Astrocyte of the spinal cord (primary cell): ENCODE measurements at regions not wholly inside any gene's neighbourhood (a gene's known extent, or its start where the extent isn't known, plus 50 kb on each side); places are given as distances from the start of the nearest gene placed in this dataset.

Experiments used
- DNase-seq: peaks from one replicate; pipeline ENCODE4 v3.0.0; 2011; ENCODE audit warnings: low read depth, low spot score
- H3K4me3 ChIP-seq: 2 replicates; pipeline ENCODE4 v1.5.1; 2011; ENCODE audit warnings: low read depth, mild to moderate bottlenecking, low read length, moderate library complexity
- in situ Hi-C: cut with HindIII; loops from 2 replicates; pipeline ENCODE4 v1.10.0; 2017; ENCODE audit warnings: low sequenced_read_pairs
- TF ChIP-seq, protein P1 (sequence below): IDR thresholded peaks from 2 replicates; pipeline ENCODE4 v1.5.1; 2012; ENCODE audit warnings: low read depth, mild to moderate bottlenecking, low read length, inconsistent platforms

DNA sequence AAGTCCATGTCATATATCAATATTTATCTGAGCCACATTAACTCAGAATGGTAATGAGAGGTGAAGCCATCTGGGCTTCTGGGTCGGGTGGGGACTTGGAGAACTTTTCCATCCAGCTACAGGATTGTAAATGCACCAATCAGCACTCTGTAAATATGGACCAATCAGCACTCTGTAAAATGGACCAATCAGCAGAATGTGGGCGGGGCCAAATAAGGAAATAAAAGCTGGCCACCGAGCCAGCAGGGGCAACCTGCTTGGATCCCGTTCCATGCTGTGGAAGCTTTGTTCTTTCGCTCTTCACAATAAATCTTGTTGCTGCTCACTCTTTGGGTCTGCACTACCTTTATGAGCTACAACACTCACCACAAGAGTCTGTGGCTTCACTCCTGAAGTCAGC, 253.4 kb downstream of the JRKL start:
- H3K4me3 ChIP-seq, result no peak overlapping the region
- no peak for DNase-seq
- TF ChIP-seq, protein P1, sequence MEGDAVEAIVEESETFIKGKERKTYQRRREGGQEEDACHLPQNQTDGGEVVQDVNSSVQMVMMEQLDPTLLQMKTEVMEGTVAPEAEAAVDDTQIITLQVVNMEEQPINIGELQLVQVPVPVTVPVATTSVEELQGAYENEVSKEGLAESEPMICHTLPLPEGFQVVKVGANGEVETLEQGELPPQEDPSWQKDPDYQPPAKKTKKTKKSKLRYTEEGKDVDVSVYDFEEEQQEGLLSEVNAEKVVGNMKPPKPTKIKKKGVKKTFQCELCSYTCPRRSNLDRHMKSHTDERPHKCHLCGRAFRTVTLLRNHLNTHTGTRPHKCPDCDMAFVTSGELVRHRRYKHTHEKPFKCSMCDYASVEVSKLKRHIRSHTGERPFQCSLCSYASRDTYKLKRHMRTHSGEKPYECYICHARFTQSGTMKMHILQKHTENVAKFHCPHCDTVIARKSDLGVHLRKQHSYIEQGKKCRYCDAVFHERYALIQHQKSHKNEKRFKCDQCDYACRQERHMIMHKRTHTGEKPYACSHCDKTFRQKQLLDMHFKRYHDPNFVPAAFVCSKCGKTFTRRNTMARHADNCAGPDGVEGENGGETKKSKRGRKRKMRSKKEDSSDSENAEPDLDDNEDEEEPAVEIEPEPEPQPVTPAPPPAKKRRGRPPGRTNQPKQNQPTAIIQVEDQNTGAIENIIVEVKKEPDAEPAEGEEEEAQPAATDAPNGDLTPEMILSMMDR, result no peak
- in situ Hi-C loops, result no loop called here

DNA sequence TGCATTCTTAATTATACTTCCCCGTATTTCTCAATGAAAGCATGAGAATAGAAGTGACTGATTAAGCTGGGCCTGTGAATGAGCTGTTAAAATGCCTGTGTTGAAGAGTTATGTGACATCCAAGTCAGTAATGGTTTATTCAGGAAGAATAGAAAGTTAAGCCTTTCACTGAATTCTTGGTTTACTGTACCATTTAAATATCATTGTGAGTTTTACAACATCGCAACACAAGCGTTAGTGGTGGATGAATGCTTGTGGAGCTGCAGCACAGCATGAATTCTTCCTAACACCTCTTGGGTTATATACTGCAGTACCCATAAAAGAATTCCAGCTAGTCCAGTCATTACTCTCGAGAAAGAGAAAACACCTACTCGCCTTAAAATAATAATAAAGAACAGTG, 257.8 kb downstream of the JRKL start:
- in situ Hi-C loops, result no loop called here
- no peak for DNase-seq
- TF ChIP-seq, protein P1, result no peak
- H3K4me3 ChIP-seq, result no peak overlapping the region

DNA sequence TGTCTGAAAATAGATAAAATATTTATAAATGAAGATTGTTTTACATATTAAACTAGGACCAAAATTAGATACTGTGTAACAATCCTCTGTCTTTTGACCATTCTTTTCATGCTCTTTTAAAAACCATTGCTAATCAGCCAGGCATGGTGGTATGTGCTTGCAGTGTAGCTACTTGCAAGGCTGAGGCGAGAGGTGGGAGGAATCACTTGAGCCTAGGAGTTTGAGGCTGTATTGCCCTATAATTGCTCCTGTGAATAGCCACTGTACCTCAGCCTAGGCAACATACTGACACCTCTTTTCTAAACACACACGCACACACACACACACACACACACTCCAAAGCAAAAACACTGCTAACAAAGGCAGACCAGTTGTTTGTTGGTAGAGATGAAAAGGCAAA, 259.2 kb downstream of the JRKL start:
- TF ChIP-seq, protein P1, result no peak
- no peak overlapping the region for H3K4me3 ChIP-seq
- in situ Hi-C loops, result no loop called here
- DNase-seq, result no peak

DNA sequence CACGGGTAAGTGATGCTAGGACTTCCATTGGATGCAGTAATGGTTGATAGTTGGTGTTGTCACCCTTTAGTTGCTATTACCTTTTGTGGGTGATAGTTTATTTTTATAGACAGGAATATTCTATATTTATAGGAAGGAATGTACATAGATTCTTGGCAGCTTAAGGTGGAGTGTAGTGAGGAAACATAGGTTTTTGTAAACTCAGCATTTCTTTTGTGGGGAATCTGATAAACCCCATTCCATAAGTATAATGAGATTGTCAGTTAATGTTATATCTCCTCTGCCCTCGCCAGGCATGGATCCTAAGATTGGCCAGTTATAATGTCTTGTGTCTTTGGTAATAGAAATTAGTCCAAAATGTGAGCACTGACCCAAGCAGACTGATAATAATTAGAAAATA, 262.7 kb downstream of the JRKL start:
- TF ChIP-seq, protein P1, result no peak
- in situ Hi-C loops, result no loop called here

DNA sequence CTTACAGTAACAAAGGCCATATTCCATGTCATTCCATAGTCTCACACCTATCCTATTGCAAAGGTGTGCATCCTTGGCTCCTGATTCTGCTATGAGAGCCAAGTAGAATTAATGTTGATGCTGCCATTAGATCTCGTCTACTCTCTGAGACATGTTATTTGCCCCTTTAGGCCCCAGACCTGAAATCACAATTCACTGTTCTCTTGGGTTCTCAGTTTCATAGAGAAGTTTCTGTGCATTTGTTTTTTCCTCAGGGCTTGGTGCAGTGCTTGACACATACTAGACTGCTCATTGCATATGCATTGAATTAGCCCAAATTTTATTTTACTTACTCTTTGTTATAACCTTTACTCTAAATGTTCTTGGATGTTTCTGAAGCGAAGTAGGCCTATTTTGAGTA, 265.7 kb downstream of the JRKL start:
- in situ Hi-C loops, result no loop called here
- no peak overlapping the region for H3K4me3 ChIP-seq
- DNase-seq, result no peak
- TF ChIP-seq, protein P1, result no peak

More for the DNA sequence above, 262.7 kb downstream of the JRKL start:
- H3K4me3 ChIP-seq, result no peak overlapping the region
- DNase-seq, result no peak

DNA sequence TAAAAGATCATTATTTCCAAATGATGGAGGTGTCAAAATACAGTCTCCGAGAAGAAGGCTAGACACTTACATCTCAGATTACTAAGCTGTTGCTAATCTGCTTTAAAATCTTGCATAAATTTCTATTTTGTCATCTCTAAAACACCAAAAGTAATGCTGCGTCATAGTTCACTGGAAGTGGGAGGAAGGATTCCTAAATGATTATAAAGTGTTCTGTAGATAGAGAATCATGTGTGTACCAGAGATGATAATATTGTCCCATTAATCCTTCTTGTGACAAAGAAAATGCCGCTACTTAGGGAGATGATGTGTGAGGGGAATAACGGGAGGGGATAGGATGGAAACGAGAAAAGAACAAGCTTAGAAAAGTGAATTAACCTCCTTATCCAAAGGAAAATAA, 268.6 kb downstream of the JRKL start:
- in situ Hi-C loops, result no loop called here
- DNase-seq, result no peak
- no peak overlapping the region for H3K4me3 ChIP-seq
- TF ChIP-seq, protein P1, result no peak

DNA sequence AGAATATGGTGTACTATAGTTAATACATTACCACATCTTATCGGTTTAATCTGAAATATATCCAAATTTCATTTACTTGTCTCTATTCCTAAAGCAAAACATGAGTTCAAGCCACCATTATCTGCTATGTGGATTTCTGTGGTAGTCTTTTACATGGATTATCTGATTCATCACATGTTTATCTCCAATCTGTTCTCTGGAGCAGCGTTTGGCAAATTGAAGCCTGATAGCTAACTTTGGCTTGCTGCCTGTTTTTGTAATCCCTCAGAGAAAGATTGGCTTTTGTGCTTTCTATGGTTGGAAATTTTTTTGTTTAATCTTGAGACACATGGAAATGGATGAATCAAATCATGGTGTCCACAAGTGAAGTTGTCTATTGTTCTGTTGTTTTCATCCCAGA, 274.3 kb downstream of the JRKL start:
- DNase-seq, result no peak
- in situ Hi-C loops, result no loop called here
- H3K4me3 ChIP-seq, result no peak overlapping the region
- TF ChIP-seq, protein P1, result no peak
